Stimulated activated CD4-positive, alpha-beta T cell treated with anti-CD3 and anti-CD28 coated beads, Interleukin-1b, Interleukin-23, amount 100 ng/mL, for 24 hours (primary cell): ENCODE measurements at regions not wholly inside any gene's neighbourhood (a gene's known extent, or its start where the extent isn't known, plus 50 kb on each side); places are given as distances from the start of the nearest gene placed in this dataset.

ENCODE experiments used
- DNase-seq, 4 experiments: peaks; one replicate each; pipeline ENCODE4 v3.0.0-alpha.2; 2020; ENCODE audit warnings: low read depth in 4 of 4, low spot score in 1 of 4

GRCh38 chr2:215607766-215608165, 171.9 kb upstream of the FN1 start:
- no peak for DNase-seq

GRCh38 chr2:215606219-215606618, 170.4 kb upstream of the FN1 start:
- no peak for DNase-seq

GRCh38 chr2:215605214-215605613, 169.3 kb upstream of the FN1 start:
- no peak for DNase-seq

DNA sequence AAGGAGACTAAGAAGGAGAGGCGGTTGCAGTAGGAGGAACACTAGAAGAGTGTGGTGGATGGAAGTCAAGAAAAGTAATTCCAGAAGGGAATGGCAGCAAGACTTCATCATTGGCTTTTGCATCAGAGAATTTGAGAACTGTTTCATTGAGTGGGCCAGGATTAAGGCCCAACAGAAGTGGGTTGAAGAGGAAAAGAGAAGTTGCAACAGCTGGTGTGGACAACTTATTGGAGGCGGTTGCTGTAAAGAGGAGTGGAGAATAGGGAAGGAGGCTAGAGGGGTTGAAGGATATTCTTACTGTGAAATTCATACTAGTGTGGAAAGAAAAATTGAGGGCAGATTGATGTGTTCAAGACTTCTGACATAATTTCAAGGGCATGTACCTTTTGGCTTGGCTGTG, 168.7 kb upstream of the FN1 start:
- no peak for DNase-seq

DNA sequence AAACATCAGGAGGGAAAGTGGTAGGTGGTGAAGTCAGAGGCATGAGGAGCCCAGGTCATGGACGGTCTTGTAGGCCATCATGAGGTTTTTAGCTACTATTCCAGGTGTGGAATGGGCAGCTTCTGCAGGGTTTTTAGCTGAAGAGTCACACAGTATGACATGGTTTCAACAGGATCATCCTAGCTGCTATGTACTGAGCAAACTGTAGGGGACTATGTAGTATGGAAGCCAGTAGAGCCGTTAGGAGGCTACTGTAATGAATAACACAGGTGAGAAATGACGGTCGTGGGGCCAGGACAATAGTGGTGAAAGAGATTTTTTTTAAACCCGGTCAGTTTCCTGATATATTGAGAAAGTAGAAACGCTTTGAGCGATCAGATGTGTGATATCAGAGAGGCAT, 167.6 kb upstream of the FN1 start:
- DNase-seq = no peak

GRCh38 chr2:215602997-215603396, 167.1 kb upstream of the FN1 start:
- no peak for DNase-seq

DNA sequence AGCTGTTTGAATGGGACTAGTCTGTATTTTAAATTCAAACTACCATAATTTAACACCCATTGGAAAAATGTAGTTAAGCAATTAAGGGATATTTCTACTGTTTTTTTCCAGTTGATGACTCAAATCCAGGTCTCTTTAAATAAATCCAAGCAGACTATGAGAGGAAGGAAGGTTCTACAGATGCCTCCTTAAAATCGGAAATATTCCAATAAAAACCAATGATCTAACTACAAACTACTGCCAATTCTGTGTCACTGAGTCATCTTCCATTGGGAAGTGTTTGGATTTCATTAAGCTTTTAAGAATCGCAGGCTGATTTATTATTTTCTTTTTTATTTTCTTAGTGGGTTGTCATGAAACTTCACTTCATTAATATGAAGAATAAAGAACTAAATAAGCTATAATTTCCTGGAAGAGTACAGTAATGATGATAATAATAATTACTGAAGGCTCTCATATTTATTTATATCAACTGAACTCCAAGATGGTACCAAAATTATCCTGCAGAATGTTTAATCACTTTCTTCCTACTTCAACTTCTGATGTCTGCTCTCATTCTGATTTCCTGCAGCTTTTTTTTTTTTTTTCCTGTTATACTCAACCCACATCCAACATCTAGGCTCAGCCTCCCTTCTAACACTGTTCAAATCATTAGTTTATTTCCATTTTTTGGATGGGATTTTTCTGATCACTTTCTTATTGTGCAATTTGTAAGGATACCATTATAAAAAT, 166.3 kb upstream of the FN1 start:
- no peak for DNase-seq

- no peak for DNase-seq
These were observed 165.7 kb upstream of the FN1 start for GRCh38 chr2:215601526-215601925.

DNA sequence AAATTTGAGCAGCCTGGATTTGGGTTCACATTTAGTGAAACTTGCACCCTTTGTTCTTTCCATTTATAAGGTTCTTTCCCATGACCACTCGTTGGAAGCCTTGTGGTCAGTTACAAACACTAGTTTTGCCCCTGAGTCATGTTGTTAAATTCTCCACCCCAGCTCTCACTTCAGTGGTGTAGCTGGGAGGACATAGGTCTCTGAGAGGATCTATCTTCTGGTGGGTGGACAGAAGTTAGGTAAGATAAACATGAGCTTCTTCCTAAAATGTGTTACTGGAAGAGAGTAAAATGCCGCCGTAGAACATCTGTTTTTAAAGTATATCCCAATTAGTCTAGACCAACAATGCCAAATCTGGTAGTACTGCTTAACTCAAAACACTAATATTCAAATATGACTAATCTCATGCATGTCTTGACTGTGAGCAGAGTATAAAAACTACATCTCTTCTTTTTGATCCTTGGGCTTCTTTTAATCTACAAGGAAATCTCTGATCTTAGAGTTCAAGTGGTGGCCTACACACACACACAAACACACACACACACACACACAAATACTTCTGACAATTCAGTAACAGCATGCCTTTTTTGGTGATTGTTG, 162.6 kb upstream of the FN1 start:
- DNase-seq = no peak

DNA sequence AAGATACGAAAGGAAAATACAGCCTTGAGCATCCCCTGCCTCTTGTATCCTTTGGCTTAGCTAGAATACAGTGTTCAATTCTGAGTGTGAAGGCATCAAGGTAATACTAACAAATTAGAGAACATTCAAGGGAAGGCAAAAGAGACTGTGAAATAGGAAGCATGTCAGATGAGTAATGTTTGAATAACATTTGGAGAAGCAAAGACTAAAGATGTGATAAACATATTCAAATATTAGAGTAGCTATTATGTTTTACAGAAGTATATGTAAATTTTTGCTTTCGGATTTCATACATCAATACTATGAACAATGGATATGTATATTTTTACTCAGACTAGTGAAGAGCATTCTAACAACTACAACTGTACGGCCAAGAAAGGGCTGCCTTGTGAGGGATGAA, 161.7 kb upstream of the FN1 start:
- DNase-seq = no peak

DNA sequence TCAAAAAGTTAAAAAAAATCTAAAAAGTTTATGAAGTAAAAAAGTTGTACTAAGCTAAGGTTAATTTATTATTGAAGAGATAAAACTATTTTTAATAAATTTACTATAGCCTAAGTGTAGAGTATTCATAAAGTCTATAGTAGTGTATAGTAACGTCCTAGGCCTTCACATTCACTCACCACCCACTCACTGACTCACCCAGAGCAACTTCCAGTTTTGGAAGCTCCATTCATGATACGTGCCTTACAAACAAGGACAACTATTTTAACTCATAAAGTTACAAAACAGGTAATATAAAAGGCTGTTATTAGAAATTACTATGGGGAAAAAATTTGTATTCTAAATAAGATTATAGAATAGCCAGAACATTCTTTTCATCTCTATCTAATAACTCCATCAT, 158.9 kb upstream of the FN1 start:
- no peak for DNase-seq

- DNase-seq = no peak
These were observed 154.3 kb upstream of the FN1 start for GRCh38 chr2:215590010-215590745.

GRCh38 chr2:215583881-215584280, 148.0 kb upstream of the FN1 start:
- DNase-seq = no peak

DNA sequence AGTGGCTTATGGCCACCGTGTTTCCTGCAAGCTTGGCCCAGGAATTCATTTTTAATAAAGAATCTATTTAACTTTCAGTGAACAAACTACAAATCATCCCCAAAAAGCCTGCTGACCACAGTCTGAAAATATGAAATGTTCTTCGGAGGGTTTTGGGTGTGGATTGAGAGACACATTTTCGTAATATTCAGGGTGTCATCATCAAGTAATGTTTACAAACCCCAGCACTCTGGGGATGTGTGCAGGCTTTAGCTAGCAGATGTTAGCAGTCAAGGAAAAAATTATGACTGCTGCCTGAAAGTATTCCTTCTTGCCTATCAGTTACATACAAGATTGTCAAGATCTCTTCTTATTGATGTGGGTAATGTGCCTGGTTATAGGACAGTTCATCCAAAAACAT, 143.9 kb upstream of the FN1 start:
- no peak for DNase-seq

DNA sequence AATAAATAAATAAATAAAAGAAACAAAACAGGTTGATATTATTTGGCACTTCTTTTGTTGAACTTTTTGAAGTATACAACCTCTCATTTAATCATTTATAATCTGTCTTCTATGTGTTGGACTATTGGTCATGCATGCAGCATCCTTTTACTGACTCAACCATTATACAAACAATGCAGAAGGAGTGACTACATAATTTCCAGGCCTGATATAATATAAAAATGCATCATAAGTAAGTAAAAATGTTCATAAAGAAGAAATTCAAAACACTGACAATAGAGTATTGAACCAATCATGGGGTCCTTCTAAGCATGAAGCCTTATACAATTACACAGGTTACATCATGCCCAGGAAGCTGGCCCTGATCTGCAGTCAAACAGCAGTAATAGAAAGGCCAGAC, 141.5 kb upstream of the FN1 start:
- no peak for DNase-seq

GRCh38 chr2:215576572-215576971, 140.7 kb upstream of the FN1 start:
- no peak for DNase-seq

DNA sequence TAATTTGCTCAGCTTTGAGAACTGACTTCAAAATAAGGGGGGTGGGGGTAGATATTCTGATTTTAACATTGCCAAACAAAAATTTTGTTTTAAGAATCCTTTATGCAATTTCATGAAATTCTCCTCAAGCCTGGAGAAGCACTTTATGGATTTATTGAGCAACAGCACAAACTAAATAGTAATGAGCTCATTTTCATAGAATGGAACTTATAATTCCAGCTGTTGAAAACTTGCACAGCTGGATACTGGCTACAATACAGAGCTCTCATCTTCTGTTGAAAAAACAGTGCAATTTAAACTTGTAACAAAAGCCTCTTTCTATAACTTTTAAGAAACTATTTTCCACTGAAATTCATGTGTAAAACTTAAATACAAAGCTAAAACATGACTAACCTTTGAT, 137.6 kb upstream of the FN1 start:
- DNase-seq = no peak

DNA sequence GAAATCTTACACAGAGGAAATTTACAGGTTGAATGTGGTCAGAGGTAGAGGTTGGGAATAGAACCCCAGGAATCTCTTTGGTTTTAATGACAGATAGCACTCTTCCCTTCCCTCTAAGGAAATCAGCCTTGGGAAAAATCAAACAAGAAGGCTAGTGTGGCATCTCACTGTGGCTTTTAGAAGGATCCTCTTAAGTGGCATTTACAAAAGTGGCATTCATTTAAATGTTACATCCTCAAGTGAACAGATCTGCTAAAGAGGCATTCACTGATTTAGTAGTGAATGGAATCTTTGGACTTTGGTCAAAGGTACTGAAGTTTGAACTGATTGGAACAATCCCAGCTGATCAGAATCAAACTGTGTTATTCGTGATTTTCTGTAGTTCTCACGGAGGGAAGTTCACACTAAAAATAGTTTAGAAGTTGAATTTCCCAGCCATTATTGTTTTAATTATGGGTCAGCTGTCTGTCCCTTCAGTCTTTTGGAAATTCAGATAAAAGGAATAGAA, 136.5 kb upstream of the FN1 start:
- no peak for DNase-seq

DNA sequence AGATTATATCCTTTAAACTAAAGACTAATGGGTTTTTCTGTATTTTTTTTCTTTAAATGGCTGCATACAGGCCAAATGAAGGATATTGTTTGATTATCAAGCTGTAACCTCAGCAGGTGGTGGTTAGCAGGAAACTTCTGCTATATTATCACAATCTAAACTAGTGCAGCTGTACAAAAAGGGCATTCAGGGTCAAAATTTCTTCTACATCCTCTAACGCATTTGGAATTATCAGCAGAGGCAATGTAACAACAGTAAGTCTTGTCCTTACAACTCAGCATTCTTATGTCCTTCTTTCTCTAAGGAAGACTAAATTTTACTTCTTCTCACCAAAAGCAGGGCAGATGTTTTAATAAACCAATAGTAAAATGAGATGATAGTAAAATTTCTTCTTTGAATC, 135.8 kb upstream of the FN1 start:
- no peak for DNase-seq

DNA sequence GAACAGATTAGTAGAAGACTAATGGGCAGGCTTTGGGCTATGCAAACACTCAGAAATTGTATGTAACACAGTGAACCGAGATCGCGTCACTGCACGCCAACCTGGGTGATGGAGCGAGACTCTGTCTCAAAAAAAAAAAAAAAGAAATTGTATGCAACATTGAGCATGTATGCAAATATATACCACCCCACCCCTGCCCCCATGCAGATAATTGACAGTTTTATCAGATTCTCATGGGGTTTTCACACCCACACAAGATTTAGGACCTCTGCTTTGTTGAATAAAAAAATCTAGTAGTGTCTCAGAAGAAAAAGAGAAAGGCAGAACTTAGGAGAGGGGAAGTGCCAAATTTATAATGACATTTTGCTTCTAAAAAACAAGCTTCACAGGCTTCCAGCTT, 131.6 kb upstream of the FN1 start:
- no peak for DNase-seq

DNA sequence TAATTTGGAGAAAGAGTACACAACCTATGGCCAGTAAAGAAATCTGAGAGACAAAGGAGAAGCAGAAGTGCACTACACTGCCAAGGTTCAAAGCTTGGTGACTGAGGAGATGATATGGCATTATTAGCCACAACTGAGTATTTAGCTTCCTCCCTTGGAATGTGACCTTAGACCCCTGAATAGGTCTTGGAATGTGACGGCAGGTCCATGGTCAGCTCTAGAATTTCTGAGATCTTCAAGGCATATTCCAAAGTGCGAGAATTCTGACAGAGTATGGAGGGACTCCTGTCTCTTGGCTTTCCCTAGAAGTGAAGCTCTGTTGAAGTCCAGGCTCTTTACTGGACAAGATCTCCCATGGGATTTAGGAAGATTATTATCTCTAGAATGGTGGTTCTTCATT, 130.0 kb upstream of the FN1 start:
- DNase-seq = no peak

DNA sequence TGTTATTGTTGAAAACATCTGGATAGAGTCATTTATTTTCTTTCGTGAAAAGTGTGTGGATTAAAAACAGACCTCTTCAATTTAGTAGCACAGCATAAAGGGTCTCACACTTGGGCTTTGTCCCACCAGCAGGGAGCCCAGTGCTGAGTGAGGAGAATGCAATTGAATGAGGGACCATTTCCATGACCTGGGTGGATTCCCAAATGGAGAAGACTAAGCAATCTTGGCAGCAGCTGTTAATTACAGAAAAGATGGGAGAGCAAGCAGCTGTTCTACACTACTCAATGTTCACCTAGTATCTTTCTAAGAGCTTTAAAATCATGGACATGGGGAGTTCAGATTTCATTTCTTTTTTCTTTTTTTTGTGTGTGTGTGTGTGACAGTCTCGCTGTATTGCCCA, 121.8 kb upstream of the FN1 start:
- no peak for DNase-seq
